NT2/D1 (cell line): ENCODE measurements at regions not wholly inside any gene's neighbourhood (a gene's known extent, or its start where the extent isn't known, plus 50 kb on each side); places are given as distances from the start of the nearest gene placed in this dataset.

Source experiments
- SUZ12 ChIP-seq: IDR thresholded peaks from 2 replicates; pipeline ENCODE4 v1.6.1; 2011; ENCODE audit not compliant: insufficient read length, insufficient read depth; ENCODE audit errors: extremely low read depth
- YY1 ChIP-seq: IDR thresholded peaks from 2 replicates; pipeline ENCODE4 v1.6.1; 2011; ENCODE audit not compliant: insufficient read length, insufficient read depth
- ZNF274 ChIP-seq: IDR thresholded peaks from 2 replicates; pipeline ENCODE4 v1.6.1; 2011; ENCODE audit warnings: mild to moderate bottlenecking, low read depth, low read length

GRCh38 chr3:6750782-6751181 is 110.1 kb upstream of the GRM7 start:
- no peak for TF ChIP-seq SUZ12
- no peak for TF ChIP-seq ZNF274
- TF ChIP-seq YY1, result no peak
